ENCODE measurements at regions not wholly inside any gene's neighbourhood (a gene's known extent, or its start where the extent isn't known, plus 50 kb on each side); places are given as distances from the start of the nearest gene placed in this dataset.

DNA sequence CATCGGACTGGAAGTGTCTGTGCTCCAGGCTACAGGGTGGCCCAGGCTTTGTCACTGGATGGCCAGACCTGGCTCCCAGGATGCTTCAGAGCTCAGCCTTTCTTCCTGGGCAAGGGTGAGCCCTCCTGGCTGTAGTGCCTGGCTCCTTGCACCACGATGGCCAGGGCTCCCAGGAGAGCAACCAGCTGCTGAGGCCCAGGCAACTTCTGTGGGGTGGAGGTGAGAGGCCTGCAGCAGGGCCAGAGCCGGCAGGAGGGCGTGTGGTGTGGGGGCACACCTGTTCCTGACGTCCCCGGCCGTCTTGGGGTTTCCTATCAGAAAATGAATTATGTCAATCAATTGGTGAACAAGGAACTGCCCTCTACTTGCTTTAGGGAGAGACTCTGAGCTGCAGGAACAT lies 82.1 kb downstream of the DHCR7 start:
- TF ChIP-seq YY1 (tag by site-specific recombination; IDR thresholded peaks at IDR 0.05) (no peak), ZNF626 (tag by site-specific recombination; IDR thresholded peaks at IDR 0.05) (no peak), ZNF292 (tag by site-specific recombination; IDR thresholded peaks at IDR 0.05; ENCODE audit: borderline replicate concordance, low read depth) (no peak)
